ENCODE measurements at regions not wholly inside any gene's neighbourhood (a gene's known extent, or its start where the extent isn't known, plus 50 kb on each side); places are given as distances from the start of the nearest gene placed in this dataset.

GRCh38 chr3:44104668-44105321, 136.9 kb upstream of the TOPAZ1 start:
- TF ChIP-seq, protein P1, sequence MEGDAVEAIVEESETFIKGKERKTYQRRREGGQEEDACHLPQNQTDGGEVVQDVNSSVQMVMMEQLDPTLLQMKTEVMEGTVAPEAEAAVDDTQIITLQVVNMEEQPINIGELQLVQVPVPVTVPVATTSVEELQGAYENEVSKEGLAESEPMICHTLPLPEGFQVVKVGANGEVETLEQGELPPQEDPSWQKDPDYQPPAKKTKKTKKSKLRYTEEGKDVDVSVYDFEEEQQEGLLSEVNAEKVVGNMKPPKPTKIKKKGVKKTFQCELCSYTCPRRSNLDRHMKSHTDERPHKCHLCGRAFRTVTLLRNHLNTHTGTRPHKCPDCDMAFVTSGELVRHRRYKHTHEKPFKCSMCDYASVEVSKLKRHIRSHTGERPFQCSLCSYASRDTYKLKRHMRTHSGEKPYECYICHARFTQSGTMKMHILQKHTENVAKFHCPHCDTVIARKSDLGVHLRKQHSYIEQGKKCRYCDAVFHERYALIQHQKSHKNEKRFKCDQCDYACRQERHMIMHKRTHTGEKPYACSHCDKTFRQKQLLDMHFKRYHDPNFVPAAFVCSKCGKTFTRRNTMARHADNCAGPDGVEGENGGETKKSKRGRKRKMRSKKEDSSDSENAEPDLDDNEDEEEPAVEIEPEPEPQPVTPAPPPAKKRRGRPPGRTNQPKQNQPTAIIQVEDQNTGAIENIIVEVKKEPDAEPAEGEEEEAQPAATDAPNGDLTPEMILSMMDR (IDR thresholded peaks at IDR 0.05; ENCODE audit: poor library complexity) = no peak
- TF ChIP-seq EZH2phosphoT487 (IDR thresholded peaks at IDR 0.05; ENCODE audit: low read depth, severe bottlenecking, unreplicated experiment) (no peak), EZH2 (IDR thresholded peaks at IDR 0.05; ENCODE audit: borderline replicate concordance) (no peak)

All from hepatocyte (in vitro differentiated cells).